Inflammatory macrophage (primary cell): ENCODE measurements at regions not wholly inside any gene's neighbourhood (a gene's known extent, or its start where the extent isn't known, plus 50 kb on each side); places are given as distances from the start of the nearest gene placed in this dataset.

Experiments used
- DNase-seq, 2 donors: peaks; one replicate each; pipeline ENCODE4 v3.0.0-alpha.2; 2020 to 2022

GRCh38 chr15:31511707-31512310, 185.2 kb downstream of the KLF13 start:
- no peak for DNase-seq

GRCh38 chr15:31513178-31513577, 186.5 kb downstream of the KLF13 start:
- DNase-seq = no peak

- no peak for DNase-seq
Observed at GRCh38 chr15:31516440-31516839, 189.8 kb downstream of the KLF13 start.

- no peak for DNase-seq
Observed at GRCh38 chr15:31516874-31517273, 190.2 kb downstream of the KLF13 start.

- no peak for DNase-seq
Observed at GRCh38 chr15:31517711-31518110, 191.1 kb downstream of the KLF13 start.

- no peak for DNase-seq
Observed at GRCh38 chr15:31522028-31522427, 195.4 kb downstream of the KLF13 start.

GRCh38 chr15:31523027-31523654, 196.5 kb downstream of the KLF13 start:
- no peak for DNase-seq

- DNase-seq = no peak
Observed at GRCh38 chr15:31523655-31524049, 197.0 kb downstream of the KLF13 start.

- no peak for DNase-seq
Observed at GRCh38 chr15:31525185-31525695, 198.6 kb downstream of the KLF13 start.

GRCh38 chr15:31525988-31526665, 199.5 kb downstream of the KLF13 start:
- DNase-seq = no peak

GRCh38 chr15:31526916-31527690, 200.5 kb downstream of the KLF13 start:
- no peak for DNase-seq

- no peak for DNase-seq
Observed at GRCh38 chr15:31528846-31529245, 202.2 kb downstream of the KLF13 start.

GRCh38 chr15:31537770-31538592, 211.3 kb downstream of the KLF13 start:
- DNase-seq = no peak

- DNase-seq = no peak
Observed at GRCh38 chr15:31540633-31541032, 214.0 kb downstream of the KLF13 start.

- DNase-seq = no peak
Observed at GRCh38 chr15:31544361-31544760, 217.7 kb downstream of the KLF13 start.

GRCh38 chr15:31545257-31545656, 218.6 kb downstream of the KLF13 start:
- DNase-seq = no peak

- DNase-seq = no peak
Observed at GRCh38 chr15:31550211-31550977, 223.8 kb downstream of the KLF13 start.

GRCh38 chr15:31551323-31551722, 224.7 kb downstream of the KLF13 start:
- no peak for DNase-seq

- DNase-seq = no peak
Observed at GRCh38 chr15:31552482-31553099, 226.0 kb downstream of the KLF13 start.

GRCh38 chr15:31554261-31554660, 227.6 kb downstream of the KLF13 start:
- DNase-seq = no peak

- no peak for DNase-seq
Observed at GRCh38 chr15:31555022-31555421, 228.4 kb downstream of the KLF13 start.
